B cell (primary cell): ENCODE measurements at regions not wholly inside any gene's neighbourhood (a gene's known extent, or its start where the extent isn't known, plus 50 kb on each side); places are given as distances from the start of the nearest gene placed in this dataset.

Experiments used
- ATAC-seq: fragments of 200-7000 bp; cut with Tn5 transposase; one replicate; pipeline ENCODE4 v1.10.0; 2021; ENCODE audit warnings: low read depth, mild to moderate bottlenecking, moderate number of reproducible peaks, moderate library complexity
- CTCF ChIA-PET: fragments of 350-600 bp; sonication (Branson Sonifier 250); formaldehyde crosslinking; loops from one replicate; lab custom pipeline; 2021; ENCODE audit warnings: antibody characterized with exemption, inconsistent platforms; lab: Charles Lee
- POLR2A ChIA-PET: fragments of 350-600 bp; sonication (Branson Sonifier 250); formaldehyde crosslinking; loops from one replicate; lab custom pipeline; 2021; ENCODE audit warnings: antibody characterized with exemption; lab: Charles Lee
- DNase-seq: peaks from one replicate; pipeline ENCODE4 v3.0.0; 2013
- H2AFZ ChIP-seq: 2 replicates; pipeline ENCODE4 v1.6.1; 2012; ENCODE audit warnings: mild to moderate bottlenecking, low read depth, low read length; ENCODE audit not compliant: insufficient read depth, poor library complexity, severe bottlenecking
- H3K27ac ChIP-seq, 2 donors: 1 replicate in 1 of 2; 2 replicates in 1 of 2; pipeline ENCODE4 v1.5.1; 2012 to 2013; ENCODE audit warnings: low read length in 2 of 2, mild to moderate bottlenecking in 2 of 2, moderate library complexity in 1 of 2
- H3K27me3 ChIP-seq, 4 experiments: fragments of 200-600 bp in 1 of 4; sonication (generic) in 1 of 4; replicated peaks in 1 of 4; 1 replicate in 2 of 4; 2 replicates in 2 of 4; pipeline versions ENCODE4 v1.6.1 to v1.7.0; 2013 to 2016; ENCODE audit warnings: low read length in 3 of 4, mild to moderate bottlenecking in 2 of 4, mixed read lengths in 1 of 4, moderate library complexity in 1 of 4; ENCODE audit not compliant: insufficient read depth in 4 of 4, control insufficient read depth in 3 of 4; ENCODE audit errors: control extremely low read depth in 1 of 4
- H3K36me3 ChIP-seq, 2 experiments: replicated peaks in 1 of 2; 1 replicate in 1 of 2; 2 replicates in 1 of 2; pipeline versions ENCODE4 v1.6.1 to v1.7.1; 2013; ENCODE audit warnings: low read length in 1 of 2; ENCODE audit not compliant: insufficient read depth in 2 of 2, control insufficient read depth in 1 of 2; ENCODE audit errors: control extremely low read depth in 1 of 2, extremely low read depth in 1 of 2
- H3K4me1 ChIP-seq, 2 donors: fragments of 200-600 bp in 1 of 2; sonication (generic) in 1 of 2; 1 replicate in 1 of 2; 2 replicates in 1 of 2; pipeline versions ENCODE4 v1.5.1 to v1.6.1; 2013 to 2017; ENCODE audit warnings: low read length in 2 of 2; ENCODE audit not compliant: control insufficient read depth in 2 of 2, insufficient read depth in 2 of 2
- H3K4me2 ChIP-seq: replicated peaks from 2 replicates; pipeline ENCODE3; 2012; ENCODE audit warnings: mild to moderate bottlenecking, low read depth, low read length; ENCODE audit not compliant: poor library complexity, severe bottlenecking
- H3K4me3 ChIP-seq, 5 experiments: fragments of 200-600 bp in 1 of 5; sonication (generic) in 1 of 5; 1 replicate in 3 of 5; 2 replicates in 2 of 5; pipeline versions ENCODE4 v1.5.1 to v1.7.0; 2011 to 2016; ENCODE audit warnings: low read length in 4 of 5, mild to moderate bottlenecking in 4 of 5, low read depth in 2 of 5, control low read depth in 1 of 5, moderate library complexity in 1 of 5; ENCODE audit not compliant: insufficient read depth in 1 of 5; ENCODE audit errors: control extremely low read depth in 1 of 5, extremely low read depth in 1 of 5
- H3K79me2 ChIP-seq: fragments of 200-600 bp; sonication (generic); one replicate; pipeline ENCODE4 v1.6.0; 2016; ENCODE audit warnings: low read length; ENCODE audit not compliant: control insufficient read depth, insufficient read depth
- H3K9ac ChIP-seq: fragments of 200-600 bp; sonication (generic); 2 replicates; pipeline ENCODE4 v1.6.1; 2017; ENCODE audit warnings: mild to moderate bottlenecking, low read length, moderate library complexity
- H3K9me3 ChIP-seq, 3 donors: one replicate each; pipeline versions ENCODE4 v1.6.1 to v1.7.1; 2013; ENCODE audit warnings: low read length in 2 of 3; ENCODE audit not compliant: control insufficient read depth in 2 of 3, insufficient read depth in 1 of 3; ENCODE audit errors: control extremely low read depth in 1 of 3
- H4K20me1 ChIP-seq: 2 replicates; pipeline ENCODE4 v1.6.0; 2012; ENCODE audit warnings: mild to moderate bottlenecking, low read length; ENCODE audit not compliant: insufficient read depth, control insufficient read depth, poor library complexity, severe bottlenecking
- H3K27ac Mint-ChIP-seq: one replicate; pipeline ENCODE4 v1.8.0; 2021; ENCODE audit warnings: mixed read lengths
- H3K27me3 Mint-ChIP-seq: one replicate; pipeline ENCODE4 v1.8.0; 2021; ENCODE audit warnings: mixed read lengths
- H3K4me1 Mint-ChIP-seq: one replicate; pipeline ENCODE4 v1.8.0; 2021; ENCODE audit warnings: mixed read lengths
- H3K4me3 Mint-ChIP-seq: one replicate; pipeline ENCODE4 v1.8.0; 2021; ENCODE audit warnings: mixed read lengths
- H3K9me3 Mint-ChIP-seq: one replicate; pipeline ENCODE4 v1.8.0; 2022; ENCODE audit warnings: mixed read lengths; ENCODE audit not compliant: insufficient read depth
- CTCF ChIP-seq: fragments of 200-600 bp; IDR thresholded peaks from one replicate; pipeline ENCODE4 v1.8.0; 2022; ENCODE audit warnings: antibody characterized with exemption, mild to moderate bottlenecking
- EZH2 ChIP-seq: IDR thresholded peaks from 2 replicates; pipeline ENCODE4 v1.6.1; 2012; ENCODE audit warnings: borderline replicate concordance, low read depth, mild to moderate bottlenecking, moderate library complexity, low read length; ENCODE audit not compliant: insufficient read depth, poor library complexity, severe bottlenecking
- WGBS: methylation state at CpG from one replicate; pipeline ENCODE4 v1.1.5; 2013; ENCODE audit warnings: missing lambda C conversion rate; ENCODE audit not compliant: insufficient coverage; 5-methylcytosine and 5-hydroxymethylcytosine counted together
- intact Hi-C: fragments of 100-400 bp; cut with micrococcal nuclease; formaldehyde crosslinking; loops from one replicate; pipeline ENCODE4 v1.10.0; 2022

DNA sequence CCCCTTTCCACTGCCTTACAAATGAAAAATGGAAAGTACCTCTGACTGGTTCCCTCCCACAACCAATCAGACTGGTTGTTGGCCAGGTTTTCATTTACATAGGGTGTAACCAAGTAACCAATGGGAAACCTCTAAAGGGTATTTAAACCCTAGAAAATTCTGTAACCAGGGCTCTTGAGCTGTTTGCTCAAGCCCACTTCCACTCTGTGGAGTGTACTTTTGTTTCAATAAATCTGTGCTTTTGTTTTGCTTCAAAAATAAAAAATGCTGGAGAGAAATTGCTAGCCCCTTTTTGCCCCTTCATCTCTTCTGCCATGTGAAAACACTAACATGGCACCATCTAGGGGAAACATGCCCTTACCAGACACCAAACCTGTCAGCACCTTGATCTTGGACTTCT, 129.5 kb downstream of the AHR start:
- Mint-ChIP-seq H3K27ac (no peak overlapping the region), H3K27me3 (no peaks in the 10 kb centered on the region), H3K4me3 (no peak overlapping the region), H3K9me3 (peaks cover 8% of the 10 kb centered on the region), H3K4me1 (no peaks in the 10 kb centered on the region)
- no peaks in the 10 kb centered on the region for H3K36me3 ChIP-seq
- no peaks in the 10 kb centered on the region for H3K27me3 ChIP-seq
- no peak overlapping the region for H2AFZ ChIP-seq
- H3K4me1 ChIP-seq: no peaks in the 10 kb centered on the region
- POLR2A ChIA-PET: no interaction called here
- no peak for ATAC-seq
- CTCF ChIA-PET: no interaction called here
- H4K20me1 ChIP-seq: no peaks in the 10 kb centered on the region
- no peak for DNase-seq
- no peak overlapping the region for H3K4me3 ChIP-seq
- no peak overlapping the region for H3K9ac ChIP-seq
- peaks cover 0 to 9% (median 4%) of the 10 kb centered on the region in 3 donors for H3K9me3 ChIP-seq
- TF ChIP-seq CTCF (no peak), EZH2 (no peak)
- H3K27ac ChIP-seq: no peak overlapping the region
- H3K4me2 ChIP-seq: no peak overlapping the region
- intact Hi-C loops: no loop called here
- H3K79me2 ChIP-seq: no peaks in the 10 kb centered on the region

- Histone ChIP-seq H3K9me3 (peaks cover 0 to 9% (median 4%) of the 10 kb centered on the region in 3 donors), H4K20me1 (no peaks in the 10 kb centered on the region), H3K4me2 (no peak overlapping the region), H2AFZ (no peak overlapping the region), H3K79me2 (no peaks in the 10 kb centered on the region), H3K4me1 (no peaks in the 10 kb centered on the region), H3K27me3 (no peaks in the 10 kb centered on the region), H3K9ac (no peak overlapping the region), H3K36me3 (no peaks in the 10 kb centered on the region), H3K4me3 (no peak overlapping the region), H3K27ac (no peak overlapping the region)
- no peaks in the 10 kb centered on the region for H3K4me1 Mint-ChIP-seq
- POLR2A ChIA-PET: no interaction called here
- H3K27me3 Mint-ChIP-seq: no peaks in the 10 kb centered on the region
- no peak for TF ChIP-seq EZH2
- no peak for TF ChIP-seq CTCF
- no peak overlapping the region for H3K4me3 Mint-ChIP-seq
- ATAC-seq (no peak), DNase-seq (no peak)
- peaks cover 8% of the 10 kb centered on the region for H3K9me3 Mint-ChIP-seq
- intact Hi-C loops: no loop called here
- WGBS: 80% methylated on average over 2 of the region's 4 CpGs
- no peak overlapping the region for H3K27ac Mint-ChIP-seq
- CTCF ChIA-PET: no interaction called here
Measured at GRCh38 chr7:17429579-17429978, 131.1 kb downstream of the AHR start.
